SU-DHL-6 (cell line): ENCODE measurements at regions not wholly inside any gene's neighbourhood (a gene's known extent, or its start where the extent isn't known, plus 50 kb on each side); places are given as distances from the start of the nearest gene placed in this dataset.

Experiments
- H2AFZ ChIP-seq: fragments of 200-600 bp; sonication (generic); 2 replicates; pipeline ENCODE4 v1.6.1; 2014; ENCODE audit warnings: low read depth, mild to moderate bottlenecking, moderate library complexity, mixed read lengths, antibody characterized with exemption, low read length; ENCODE audit not compliant: severe bottlenecking
- H3F3A ChIP-seq: fragments of 200-600 bp; shearing (Covaris generic); 2 replicates; pipeline ENCODE4 v1.6.0; 2016; ENCODE audit warnings: antibody characterized with exemption, mild to moderate bottlenecking; ENCODE audit not compliant: insufficient read depth
- H3K27ac ChIP-seq: fragments of 200-600 bp; sonication (generic); 2 replicates; pipeline ENCODE4 v1.5.1; 2016; ENCODE audit warnings: low read depth, mild to moderate bottlenecking, low read length, moderate library complexity, mixed read lengths
- H3K27me3 ChIP-seq: fragments of 200-600 bp; sonication (generic), shearing (Covaris generic); 2 replicates; pipeline ENCODE4 v1.6.0; 2014; ENCODE audit warnings: mild to moderate bottlenecking, low read length
- H3K36me3 ChIP-seq: fragments of 200-600 bp; sonication (generic); 2 replicates; pipeline ENCODE4 v1.6.1; 2014; ENCODE audit warnings: mild to moderate bottlenecking, low read length, mixed read lengths
- H3K4me2 ChIP-seq: fragments of 300-600, 200-600 bp; shearing (Covaris generic), sonication (generic); 2 replicates; pipeline ENCODE4 v1.6.0; 2014; ENCODE audit warnings: low read length, low read depth, mild to moderate bottlenecking; ENCODE audit not compliant: poor library complexity, severe bottlenecking
- H3K4me3 ChIP-seq: fragments of 200-600 bp; sonication (generic); 2 replicates; pipeline ENCODE4 v1.5.1; 2014; ENCODE audit warnings: antibody characterized with exemption, low read length, mild to moderate bottlenecking, mixed read lengths; ENCODE audit not compliant: insufficient read depth, poor library complexity, severe bottlenecking
- H3K79me2 ChIP-seq: fragments of 200-600 bp; sonication (generic); 2 replicates; pipeline ENCODE4 v1.6.1; 2014; ENCODE audit warnings: mild to moderate bottlenecking, low read length, moderate library complexity; ENCODE audit not compliant: insufficient read depth
- H3K9ac ChIP-seq: fragments of 200-600 bp; sonication (generic); 2 replicates; pipeline ENCODE4 v1.7.0; 2014; ENCODE audit warnings: mild to moderate bottlenecking, low read length
- H3K9me2 ChIP-seq: fragments of 200-600 bp; sonication (generic); replicated peaks from 2 replicates; pipeline ENCODE4 v1.6.1; 2014; ENCODE audit warnings: low read length; ENCODE audit not compliant: insufficient read depth
- H3K9me3 ChIP-seq: fragments of 200-600 bp; sonication (generic); 2 replicates; pipeline ENCODE4 v1.6.1; 2014; ENCODE audit warnings: low read length, mixed read lengths; ENCODE audit not compliant: insufficient read depth
- H4K20me1 ChIP-seq: fragments of 200-600 bp; sonication (generic); 2 replicates; pipeline ENCODE4 v1.6.1; 2014; ENCODE audit warnings: low read depth, mild to moderate bottlenecking, antibody characterized with exemption, low read length, moderate library complexity, mixed read lengths
- EZH2phosphoT487 ChIP-seq: fragments of 200-600 bp; sonication (generic), shearing (Covaris generic); conservative IDR thresholded peaks from 2 replicates; pipeline ENCODE4 v1.6.1; 2018; ENCODE audit warnings: mild to moderate bottlenecking, antibody characterized with exemption, low read length, moderate library complexity, mixed read lengths
- TF ChIP-seq, protein P1 (sequence below): fragments of 200-600 bp; sonication (generic); IDR thresholded peaks from one replicate; pipeline ENCODE4 v1.5.1; 2017; ENCODE audit warnings: antibody characterized with exemption, mild to moderate bottlenecking, low read length, moderate library complexity; ENCODE audit not compliant: insufficient read depth, poor library complexity, severe bottlenecking

DNA sequence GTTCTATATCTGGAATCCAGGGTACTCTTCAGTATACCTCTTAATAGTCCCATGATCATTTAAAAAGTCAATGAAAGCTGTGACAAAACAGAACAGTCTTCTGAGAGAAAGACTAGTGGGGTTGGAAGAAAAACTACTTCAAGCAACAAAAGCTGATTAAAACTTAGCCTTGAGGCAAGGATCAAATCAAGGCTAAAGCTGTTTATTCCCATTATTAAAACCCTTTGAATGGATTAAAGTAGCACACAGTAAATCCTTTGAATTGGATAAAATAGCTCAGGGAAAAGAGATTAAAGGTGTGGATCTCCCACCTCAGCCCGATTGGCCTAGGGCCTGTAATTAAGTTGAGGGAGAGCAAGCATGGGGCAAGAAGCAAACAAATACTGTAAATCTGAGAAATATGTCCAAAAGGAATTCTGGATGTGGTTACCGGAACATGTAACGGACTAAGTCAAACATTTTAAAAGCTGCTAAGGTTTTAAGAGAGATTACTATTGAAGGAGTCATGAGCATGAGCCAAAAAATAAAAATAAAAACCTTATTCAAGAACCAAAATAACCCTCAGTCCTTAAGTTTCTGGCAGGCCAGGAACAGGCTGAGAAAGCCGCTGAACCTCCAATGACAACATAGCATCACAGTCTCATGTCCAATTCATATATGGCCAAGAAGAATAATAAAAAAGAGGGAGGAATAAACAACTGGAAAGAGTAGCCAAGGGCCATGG is 257.3 kb upstream of the NEIL3 start:
- H3K79me2 ChIP-seq: no peaks in the 10 kb centered on the region

DNA sequence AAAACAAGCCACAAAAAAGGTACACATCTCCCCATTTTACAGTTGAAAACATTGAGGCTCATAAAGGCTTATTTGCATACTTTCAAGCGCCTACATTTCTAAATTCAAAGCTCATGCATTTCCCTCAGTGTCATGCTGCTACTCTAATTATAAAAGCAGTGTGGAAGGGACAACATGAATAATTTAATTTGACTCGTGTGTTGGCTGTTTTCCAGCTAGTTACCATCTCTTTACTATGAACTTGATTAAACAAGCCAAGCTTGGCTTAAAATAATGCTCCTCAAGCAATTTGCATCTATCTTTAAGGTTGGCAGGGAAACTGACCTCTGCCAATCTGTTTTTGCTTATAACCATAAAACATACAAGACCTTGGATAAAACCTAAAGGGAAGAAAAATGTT is 252.5 kb upstream of the NEIL3 start:
- H4K20me1 ChIP-seq: no peaks in the 10 kb centered on the region
- no peaks in the 10 kb centered on the region for H3K79me2 ChIP-seq
- no peaks in the 10 kb centered on the region for H3K27me3 ChIP-seq
- TF ChIP-seq, protein P1, sequence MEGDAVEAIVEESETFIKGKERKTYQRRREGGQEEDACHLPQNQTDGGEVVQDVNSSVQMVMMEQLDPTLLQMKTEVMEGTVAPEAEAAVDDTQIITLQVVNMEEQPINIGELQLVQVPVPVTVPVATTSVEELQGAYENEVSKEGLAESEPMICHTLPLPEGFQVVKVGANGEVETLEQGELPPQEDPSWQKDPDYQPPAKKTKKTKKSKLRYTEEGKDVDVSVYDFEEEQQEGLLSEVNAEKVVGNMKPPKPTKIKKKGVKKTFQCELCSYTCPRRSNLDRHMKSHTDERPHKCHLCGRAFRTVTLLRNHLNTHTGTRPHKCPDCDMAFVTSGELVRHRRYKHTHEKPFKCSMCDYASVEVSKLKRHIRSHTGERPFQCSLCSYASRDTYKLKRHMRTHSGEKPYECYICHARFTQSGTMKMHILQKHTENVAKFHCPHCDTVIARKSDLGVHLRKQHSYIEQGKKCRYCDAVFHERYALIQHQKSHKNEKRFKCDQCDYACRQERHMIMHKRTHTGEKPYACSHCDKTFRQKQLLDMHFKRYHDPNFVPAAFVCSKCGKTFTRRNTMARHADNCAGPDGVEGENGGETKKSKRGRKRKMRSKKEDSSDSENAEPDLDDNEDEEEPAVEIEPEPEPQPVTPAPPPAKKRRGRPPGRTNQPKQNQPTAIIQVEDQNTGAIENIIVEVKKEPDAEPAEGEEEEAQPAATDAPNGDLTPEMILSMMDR: no peak
- TF ChIP-seq EZH2phosphoT487: no peak
- no peak overlapping the region for H2AFZ ChIP-seq
- H3K4me3 ChIP-seq: no peak overlapping the region
- H3K9ac ChIP-seq: no peak overlapping the region
- no peaks in the 10 kb centered on the region for H3F3A ChIP-seq
- H3K9me3 ChIP-seq: no peaks in the 10 kb centered on the region
- H3K4me2 ChIP-seq: no peak overlapping the region
- H3K27ac ChIP-seq: no peak overlapping the region
- H3K9me2 ChIP-seq: no peaks in the 10 kb centered on the region
- H3K36me3 ChIP-seq: no peaks in the 10 kb centered on the region

More for the DNA sequence above, 257.3 kb upstream of the NEIL3 start:
- Histone ChIP-seq H3K9me2 (no peaks in the 10 kb centered on the region), H3K36me3 (no peaks in the 10 kb centered on the region), H3K9ac (no peak overlapping the region), H3K9me3 (no peaks in the 10 kb centered on the region), H2AFZ (no peak overlapping the region), H3K4me2 (no peak overlapping the region), H3K27ac (no peak overlapping the region), H3F3A (no peaks in the 10 kb centered on the region), H4K20me1 (no peaks in the 10 kb centered on the region), H3K27me3 (no peaks in the 10 kb centered on the region), H3K4me3 (no peak overlapping the region)
- TF ChIP-seq EZH2phosphoT487: no peak
- TF ChIP-seq, protein P1: no peak

DNA sequence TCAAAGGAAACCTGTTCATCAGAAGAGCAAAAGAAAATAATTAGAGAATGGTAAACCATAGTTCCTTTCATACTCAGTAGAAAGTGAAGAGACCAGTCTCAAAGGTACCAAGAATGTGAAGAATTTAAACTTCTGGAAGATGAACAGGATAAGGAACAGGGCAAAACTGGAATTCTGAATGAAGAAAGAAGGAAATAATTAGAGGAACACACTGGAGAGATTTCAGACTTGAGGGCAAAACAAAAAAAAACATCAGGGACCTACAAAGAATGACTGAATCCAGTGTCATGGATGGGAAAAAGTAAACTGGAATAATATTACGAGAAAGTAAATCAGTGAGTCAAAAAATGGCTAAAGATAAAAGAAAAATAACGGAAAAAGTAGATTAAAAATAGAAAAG is 245.6 kb upstream of the NEIL3 start:
- no peaks in the 10 kb centered on the region for H3K36me3 ChIP-seq
- no peak overlapping the region for H3K9ac ChIP-seq
- no peaks in the 10 kb centered on the region for H3K9me2 ChIP-seq
- no peak overlapping the region for H2AFZ ChIP-seq
- no peak overlapping the region for H3K4me3 ChIP-seq
- no peaks in the 10 kb centered on the region for H3K9me3 ChIP-seq
- no peak overlapping the region for H3K4me2 ChIP-seq
- H4K20me1 ChIP-seq: no peaks in the 10 kb centered on the region
- no peaks in the 10 kb centered on the region for H3K79me2 ChIP-seq
- no peaks in the 10 kb centered on the region for H3K27me3 ChIP-seq
- no peak overlapping the region for H3K27ac ChIP-seq
- TF ChIP-seq, protein P1: no peak
- no peak for TF ChIP-seq EZH2phosphoT487
- no peaks in the 10 kb centered on the region for H3F3A ChIP-seq
